A549 (cell line): ENCODE measurements at regions not wholly inside any gene's neighbourhood (a gene's known extent, or its start where the extent isn't known, plus 50 kb on each side); places are given as distances from the start of the nearest gene placed in this dataset.

Experiments used
- ATAC-seq, 2 experiments: fragments of 200-7000 bp in 1 of 2; fragments of >200 bp in 1 of 2; cut with Nextera tagmentation in 1 of 2; cut with Tn5 transposase in 1 of 2; 3 replicates each; pipeline versions ENCODE4 v1.8.0 to v1.9.1; 2018 to 2020; ENCODE audit warnings: mild to moderate bottlenecking in 1 of 2, moderate library complexity in 1 of 2
- CTCF ChIA-PET: fragments of 300-600 bp; sonication (Branson Sonifier 250); formaldehyde crosslinking; extraction: SDS; loops from one replicate; lab custom pipeline; 2021; ENCODE audit warnings: antibody characterized with exemption, inconsistent platforms; lab: Yijun Ruan, JAX
- POLR2A ChIA-PET: fragments of 350-600 bp; formaldehyde crosslinking; extraction: SDS; loops from one replicate; lab custom pipeline; 2021; ENCODE audit warnings: antibody characterized with exemption, inconsistent platforms; lab: Yijun Ruan, JAX
- DNase-seq, 2 experiments: peaks; one replicate each; pipeline versions ENCODE4 v3.0.0 to v3.0.0-alpha.2; 2011 to 2016; ENCODE audit warnings: low read depth in 1 of 2, low spot score in 1 of 2
- FAIRE-seq: peaks from 2 replicates; lab custom pipeline; 2011; peaks lifted over from hg19 to GRCh38; lab: Jason Lieb, UNC
- H3K27ac ChIP-seq, 2 experiments: fragments of >200 bp; sonication (Bioruptor Twin); formaldehyde crosslinking; 3 replicates each; pipeline ENCODE4 v1.5.1; 2016 to 2017
- H3K4me1 ChIP-seq: fragments of >200 bp; sonication (Bioruptor Twin); formaldehyde crosslinking; 3 replicates; pipeline ENCODE4 v1.6.1; 2016
- H3K4me2 ChIP-seq: fragments of >200 bp; sonication (Bioruptor Twin); formaldehyde crosslinking; 3 replicates; pipeline ENCODE4 v1.6.1; 2016
- H3K4me3 ChIP-seq: fragments of >200 bp; sonication (Bioruptor Twin); formaldehyde crosslinking; 3 replicates; pipeline ENCODE4 v1.5.1; 2016
- H3K9me3 ChIP-seq: fragments of >200 bp; sonication (Bioruptor Twin); formaldehyde crosslinking; 3 replicates; pipeline ENCODE4 v1.6.1; 2016
- ATOH8 ChIP-seq: fragments of 250-450 bp; sonication (Bioruptor Pico); IDR thresholded peaks from 2 replicates; pipeline ENCODE4 v1.5.0; 2020; ENCODE audit warnings: low read depth, mild to moderate bottlenecking, moderate library complexity
- CBX8 ChIP-seq: fragments of 200-600 bp; sonication (generic); IDR thresholded peaks from 2 replicates; pipeline ENCODE4 v1.6.1; 2016
- CEBPB ChIP-seq, 2 experiments: fragments of >200 bp in 1 of 2; sonication (Bioruptor Twin) in 1 of 2; formaldehyde crosslinking in 1 of 2; IDR thresholded peaks; 2 replicates each; pipeline ENCODE4 v1.6.1; 2012 to 2016
- CHD2 ChIP-seq: fragments of 150-350 bp; IDR thresholded peaks from 2 replicates; pipeline ENCODE4 v1.6.1; 2014; ENCODE audit warnings: low read length; ENCODE audit not compliant: partially characterized antibody
- CTCF ChIP-seq: fragments of >200 bp; sonication (Bioruptor Twin); formaldehyde crosslinking; IDR thresholded peaks from 3 replicates; pipeline ENCODE4 v1.5.1; 2016
- E2F6 ChIP-seq: IDR thresholded peaks from 2 replicates; pipeline ENCODE4 v1.6.1; 2012; ENCODE audit warnings: low read depth, borderline replicate concordance
- EHMT2 ChIP-seq: fragments of 200-600 bp; sonication (generic); IDR thresholded peaks from 2 replicates; pipeline ENCODE4 v1.6.1; 2016; ENCODE audit warnings: antibody characterized with exemption, low read depth, mild to moderate bottlenecking, moderate library complexity
- EP300 ChIP-seq, 2 experiments: fragments of >200 bp; sonication (Bioruptor Twin); formaldehyde crosslinking; IDR thresholded peaks; 2 replicates in 1 of 2; 3 replicates in 1 of 2; pipeline ENCODE4 v1.6.1; 2016 to 2017
- ESRRA ChIP-seq: fragments of 150-350 bp; IDR thresholded peaks from 2 replicates; pipeline ENCODE4 v1.6.1; 2014; ENCODE audit warnings: mild to moderate bottlenecking, low read length, borderline replicate concordance
- FOXS1 ChIP-seq: fragments of 250-450 bp; sonication (Bioruptor Pico); IDR thresholded peaks from 2 replicates; pipeline ENCODE4 v1.5.0; 2020; ENCODE audit warnings: mild to moderate bottlenecking, moderate library complexity
- HDAC2 ChIP-seq: fragments of 200-600 bp; sonication (generic); IDR thresholded peaks from 2 replicates; pipeline ENCODE4 v1.6.1; 2016
- HES2 ChIP-seq: fragments of >200 bp; sonication (Bioruptor Twin); formaldehyde crosslinking; IDR thresholded peaks from 2 replicates; pipeline ENCODE4 v1.6.1; 2016
- HEYL ChIP-seq: fragments of 250-450 bp; sonication (Bioruptor Pico); IDR thresholded peaks from 2 replicates; pipeline ENCODE4 v1.8.0; 2021; ENCODE audit warnings: mild to moderate bottlenecking, moderate library complexity
- MAX ChIP-seq: IDR thresholded peaks from 2 replicates; pipeline ENCODE4 v1.6.1; 2012
- NPAS2 ChIP-seq: fragments of 250-450 bp; sonication (Bioruptor Pico); IDR thresholded peaks from 2 replicates; pipeline ENCODE4 v1.8.0; 2022; ENCODE audit warnings: mild to moderate bottlenecking, moderate library complexity, borderline replicate concordance
- POLR2A ChIP-seq: IDR thresholded peaks from 2 replicates; pipeline ENCODE4 v1.6.1; 2012; ENCODE audit warnings: mild to moderate bottlenecking, low read length
- RAD21 ChIP-seq, 2 experiments: fragments of >200 bp in 1 of 2; sonication (Bioruptor Twin) in 1 of 2; formaldehyde crosslinking in 1 of 2; IDR thresholded peaks in 1 of 2; conservative IDR thresholded peaks in 1 of 2; 2 replicates in 1 of 2; 3 replicates in 1 of 2; pipeline ENCODE4 v1.6.1; 2012 to 2018; ENCODE audit warnings: inconsistent platforms in 1 of 2
- RARB ChIP-seq: fragments of 250-450 bp; sonication (Bioruptor Pico); IDR thresholded peaks from 2 replicates; pipeline ENCODE4 v1.8.0; 2021; ENCODE audit warnings: mild to moderate bottlenecking, moderate library complexity
- RCOR1 ChIP-seq: fragments of 150-350 bp; IDR thresholded peaks from 2 replicates; pipeline ENCODE4 v1.6.1; 2014; ENCODE audit warnings: antibody characterized with exemption, low read length, low read depth
- REST ChIP-seq: fragments of 200-600 bp; sonication (generic); IDR thresholded peaks from 2 replicates; pipeline ENCODE4 v1.6.1; 2016; ENCODE audit warnings: antibody characterized with exemption, mild to moderate bottlenecking, moderate library complexity
- SMC3 ChIP-seq: fragments of >200 bp; sonication (Bioruptor Twin); formaldehyde crosslinking; IDR thresholded peaks from 3 replicates; pipeline ENCODE4 v1.6.1; 2018; ENCODE audit warnings: inconsistent platforms
- USF2 ChIP-seq: fragments of 450-650 bp; IDR thresholded peaks from 2 replicates; pipeline ENCODE4 v1.6.1; 2014; ENCODE audit warnings: antibody characterized with exemption
- ZNF302 ChIP-seq: fragments of 250-450 bp; sonication (Bioruptor Pico); IDR thresholded peaks from 2 replicates; pipeline ENCODE4 v1.9.0; 2021; ENCODE audit warnings: inconsistent platforms, mild to moderate bottlenecking, moderate library complexity
- WGBS: methylation state at CpG from one replicate; pipeline ENCODE4 v1.1.6; 2017; ENCODE audit errors: missing lambda C conversion rate; 5-methylcytosine and 5-hydroxymethylcytosine counted together

GRCh38 chr15:93705753-93706455 lies 525.5 kb upstream of the MCTP2 start:
- Histone ChIP-seq H3K4me3 (no peak overlapping the region), H3K4me1 (no peaks in the 10 kb centered on the region), H3K9me3 (0 out of 3 replicates have a peak, but pooled peaks cover 2% of the 10 kb centered on the region), H3K27ac (no peak overlapping the region), H3K4me2 (no peak overlapping the region)
- 11% methylated on average over 7 of the region's 7 CpGs for WGBS
- TF ChIP-seq RAD21 (conservative IDR thresholded peaks at IDR 0.05 in 1 of 2, IDR thresholded peaks at IDR 0.05 in 1 of 2) (no peak), ESRRA (no peak), RCOR1 (no peak), REST (no peak), MAX (no peak), HES2 (no peak), HDAC2 (no peak), ATOH8 (CRISPR knock-in tag) (no peak), RARB (no peak), CTCF (no peak), E2F6 (no peak), EP300 (IDR thresholded peaks at IDR 0.05) (no peak), CHD2 (no peak), FOXS1 (CRISPR knock-in tag) (no peak), POLR2A (no peak), EHMT2 (no peak)
- CTCF ChIA-PET: no interaction called here
- POLR2A ChIA-PET: no interaction called here
- FAIRE-seq (no peak), DNase-seq (no peak), ATAC-seq (no peak)

GRCh38 chr15:93703092-93703739 lies 528.1 kb upstream of the MCTP2 start:
- CTCF ChIA-PET: no interaction called here

More at GRCh38 chr15:93703092-93703739, 528.1 kb upstream of the MCTP2 start:
- no peaks in the 10 kb centered on the region for H3K4me1 ChIP-seq
- H3K4me2 ChIP-seq: no peak overlapping the region
- POLR2A ChIA-PET: no interaction called here
- peaks cover 2% of the 10 kb centered on the region; the same call in 1 of the 3 replicates for H3K9me3 ChIP-seq
- 11% methylated on average over 2 of the region's 2 CpGs for WGBS
- DNase-seq (no peak), ATAC-seq (no peak)
- no peak overlapping the region for H3K27ac ChIP-seq
- no peak overlapping the region for H3K4me3 ChIP-seq
- TF ChIP-seq RARB: no peak
- TF ChIP-seq EP300 (IDR thresholded peaks at IDR 0.05): no peak
- no peak for TF ChIP-seq REST
- TF ChIP-seq NPAS2 (CRISPR knock-in tag): no peak
- no peak for TF ChIP-seq HEYL
- no peak for TF ChIP-seq ZNF302 (CRISPR knock-in tag)
- no peak for TF ChIP-seq FOXS1 (CRISPR knock-in tag)
- no peak for TF ChIP-seq CEBPB (IDR thresholded peaks at IDR 0.05)
- no peak for TF ChIP-seq CBX8
- TF ChIP-seq USF2: no peak
- TF ChIP-seq SMC3: no peak
- TF ChIP-seq, all 56 proteins: peak for 0
- no peak for FAIRE-seq
